ENCODE measurements at regions not wholly inside any gene's neighbourhood (a gene's known extent, or its start where the extent isn't known, plus 50 kb on each side); places are given as distances from the start of the nearest gene placed in this dataset.

GRCh38 chr1:229828461-229828860 is 202.4 kb downstream of the URB2 start:
- DNase-seq = no peak

GRCh38 chr1:229832695-229833094 is 206.6 kb downstream of the URB2 start:
- DNase-seq = no peak

DNA sequence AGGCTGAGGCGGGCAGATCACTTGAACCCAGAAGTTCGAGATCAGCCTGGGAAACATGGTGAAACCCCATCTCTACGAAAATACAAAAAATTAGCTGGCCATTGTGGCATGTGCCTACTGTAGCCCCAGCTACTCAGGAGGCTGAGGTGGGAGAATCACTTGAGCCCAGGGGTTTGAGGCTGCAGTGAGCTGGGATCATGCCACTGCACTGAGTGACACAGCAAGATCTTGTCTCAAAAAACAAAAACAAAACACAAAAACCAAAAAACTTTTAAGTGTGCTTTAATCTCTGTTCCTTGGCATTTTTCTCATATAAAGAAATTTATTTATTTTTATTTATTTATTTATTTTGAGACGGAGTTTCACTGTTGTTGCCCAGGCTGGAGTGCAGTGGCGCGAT is 208.2 kb downstream of the URB2 start:
- no peak for DNase-seq

GRCh38 chr1:229835226-229835625 is 209.2 kb downstream of the URB2 start:
- DNase-seq = no peak

DNA sequence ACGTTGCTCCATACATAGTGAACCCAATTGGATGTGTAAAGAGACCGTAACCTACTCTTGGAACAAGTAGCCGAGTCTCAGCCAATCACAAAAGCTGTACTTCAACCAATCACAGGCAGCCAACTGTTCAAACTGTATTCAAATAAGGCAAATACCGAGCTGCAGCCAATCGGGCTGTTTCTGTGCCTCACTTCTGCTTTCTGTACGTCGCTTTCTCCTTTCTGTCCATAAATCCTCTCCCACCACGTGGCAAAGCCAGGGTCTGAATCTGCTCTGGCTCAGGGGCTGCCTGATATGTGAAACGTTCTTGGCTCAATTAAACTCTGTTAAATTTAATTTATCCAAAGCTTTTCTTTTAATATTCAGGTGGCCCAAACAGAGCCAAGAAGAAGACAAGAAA is 210.3 kb downstream of the URB2 start:
- DNase-seq = no peak

DNA sequence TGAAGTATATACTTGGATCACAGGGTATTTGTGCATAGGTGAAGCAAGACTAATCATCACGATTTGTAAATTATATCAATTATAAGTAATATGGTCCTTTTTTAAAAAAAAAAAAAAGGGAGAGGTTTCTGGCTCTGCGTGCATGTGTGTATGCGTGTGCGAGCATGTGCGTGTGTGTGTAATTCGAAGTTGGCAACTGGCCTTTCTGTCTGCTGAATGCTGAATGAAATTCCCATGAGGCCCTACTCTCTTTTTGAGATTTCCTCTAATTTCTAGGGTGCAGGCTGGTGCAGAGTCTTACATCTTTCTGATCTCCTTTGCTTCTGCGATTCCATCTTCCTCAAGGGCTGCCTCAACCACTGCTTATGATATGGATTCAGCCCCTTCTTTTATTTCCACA is 212.2 kb downstream of the URB2 start:
- DNase-seq = no peak

DNA sequence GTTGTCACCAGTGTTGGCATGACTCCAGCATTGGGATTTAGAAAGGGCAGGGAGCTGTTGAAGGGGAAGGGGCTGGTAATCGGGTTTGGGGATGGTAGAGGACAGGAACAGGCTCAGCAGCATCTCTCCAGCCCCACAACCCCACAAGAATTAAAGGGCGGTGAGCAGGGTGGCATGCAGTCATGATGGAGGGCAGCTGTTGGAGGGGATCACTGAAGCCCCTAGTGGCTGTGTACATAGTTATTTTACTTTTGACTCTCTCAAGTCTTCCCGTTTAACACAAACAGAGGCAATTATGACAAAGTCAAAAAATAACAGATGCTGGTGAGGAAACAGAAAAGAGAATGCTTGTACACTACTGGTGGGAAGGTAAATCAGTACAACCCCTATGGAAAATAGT is 213.8 kb downstream of the URB2 start:
- DNase-seq = no peak

- DNase-seq = no peak
These were observed 215.2 kb downstream of the URB2 start for GRCh38 chr1:229841230-229841629.

GRCh38 chr1:229842302-229843255 is 216.5 kb downstream of the URB2 start:
- no peak for DNase-seq

- no peak for DNase-seq
These were observed 217.7 kb downstream of the URB2 start for GRCh38 chr1:229843627-229844238.

DNA sequence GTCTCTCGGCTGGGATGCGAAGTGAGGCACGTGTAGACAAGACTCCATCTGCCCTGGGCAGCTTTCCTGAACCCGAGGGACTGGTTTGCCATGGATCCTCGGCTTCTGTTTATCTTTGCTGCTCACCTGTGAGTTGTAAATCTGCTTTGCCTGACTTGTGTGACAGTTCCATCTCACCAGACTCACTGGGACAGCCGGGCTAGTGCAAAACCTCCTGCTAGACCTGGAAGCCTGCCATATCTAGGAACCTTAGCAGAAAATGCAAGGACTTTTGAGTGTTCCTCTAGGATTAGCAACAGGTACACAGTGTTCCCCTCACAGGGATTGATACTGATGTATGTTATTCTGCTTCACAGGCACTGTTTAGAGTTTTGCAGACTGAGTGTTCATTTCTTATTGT is 218.6 kb downstream of the URB2 start:
- no peak for DNase-seq

GRCh38 chr1:229845410-229846138 is 219.5 kb downstream of the URB2 start:
- DNase-seq = no peak

DNA sequence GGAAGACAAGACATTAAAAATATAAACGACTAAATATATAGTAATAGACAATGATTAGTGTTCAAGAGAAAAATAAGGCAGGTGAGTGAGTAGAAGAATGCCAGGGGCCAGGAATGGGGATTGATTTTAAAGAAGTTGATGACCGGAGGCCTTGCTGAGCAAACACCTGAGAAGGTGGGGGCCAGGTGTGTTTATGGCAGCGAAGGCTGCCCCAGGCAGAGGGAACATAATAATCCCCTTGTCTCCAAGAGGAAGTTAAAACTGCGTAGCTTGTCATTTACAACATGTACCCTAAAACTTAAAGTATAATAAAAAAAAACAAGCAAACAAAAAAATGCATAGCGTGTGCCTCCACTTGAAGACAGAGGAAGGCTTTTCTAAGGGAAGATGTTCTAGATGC is 220.3 kb downstream of the URB2 start:
- DNase-seq = no peak

DNA sequence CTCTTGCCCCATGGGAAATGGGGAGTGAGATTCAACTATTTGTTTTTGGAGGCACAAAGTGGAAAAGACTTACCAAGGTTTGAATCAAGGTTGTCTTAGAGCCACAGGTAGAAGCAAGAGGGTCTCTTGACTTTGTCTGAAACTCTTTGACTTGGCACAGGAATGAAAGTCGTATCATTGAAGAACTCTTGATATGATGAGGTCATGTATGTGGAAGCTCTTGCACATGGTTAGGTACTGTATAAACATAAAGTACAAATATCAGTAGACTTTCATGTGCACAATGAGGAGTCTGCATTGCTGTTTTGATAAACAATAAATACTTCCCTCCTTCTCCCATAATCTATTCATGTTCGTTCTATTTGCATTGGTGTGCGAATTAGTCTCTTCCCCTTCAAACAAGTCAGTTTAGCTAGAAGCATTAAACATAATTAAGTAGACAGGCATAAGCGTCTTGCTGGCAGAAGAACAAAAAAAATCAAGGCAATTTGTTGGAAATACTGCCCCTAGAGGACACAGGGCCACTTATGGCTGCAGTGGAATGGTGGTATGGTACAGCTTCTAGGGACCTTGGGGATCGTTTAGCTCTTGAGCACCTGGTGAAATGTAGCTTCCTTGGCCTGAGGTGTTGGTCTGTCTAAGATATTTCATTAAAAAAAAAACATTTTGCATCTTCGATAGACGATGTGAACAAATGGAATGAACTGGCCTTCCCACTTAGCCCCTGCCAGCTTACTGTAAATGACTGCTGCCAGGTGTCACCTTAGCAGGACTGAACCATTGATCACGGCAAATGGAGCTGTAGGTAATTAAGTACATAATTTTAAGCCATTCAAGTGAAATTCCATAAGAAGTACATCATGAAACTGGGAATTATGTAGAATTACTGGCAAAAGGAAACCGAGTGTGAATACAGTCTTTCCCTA is 218.0 kb upstream of the GALNT2 start:
- no peak for DNase-seq

DNA sequence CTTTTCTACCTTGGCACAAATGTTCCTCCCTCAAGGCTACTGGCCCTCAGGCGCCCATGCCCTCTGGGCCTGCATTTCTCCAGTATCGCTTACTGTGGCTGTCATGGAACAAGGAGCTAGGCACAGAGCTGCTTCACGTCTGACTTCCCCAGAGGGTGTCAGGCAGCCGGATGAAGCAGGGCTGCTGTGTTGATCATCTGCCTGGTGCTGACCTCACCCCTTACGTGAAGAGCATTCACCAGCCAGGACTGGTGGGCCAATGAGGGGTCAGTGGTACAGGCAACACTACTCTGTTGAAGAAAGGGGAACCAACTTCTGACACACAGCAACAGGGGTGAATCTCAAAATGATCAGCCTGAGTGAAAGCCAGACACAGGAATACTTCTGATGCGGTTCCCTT is 215.5 kb upstream of the GALNT2 start:
- no peak for DNase-seq

- no peak for DNase-seq
These were observed 213.3 kb upstream of the GALNT2 start for GRCh38 chr1:229853751-229854150.

DNA sequence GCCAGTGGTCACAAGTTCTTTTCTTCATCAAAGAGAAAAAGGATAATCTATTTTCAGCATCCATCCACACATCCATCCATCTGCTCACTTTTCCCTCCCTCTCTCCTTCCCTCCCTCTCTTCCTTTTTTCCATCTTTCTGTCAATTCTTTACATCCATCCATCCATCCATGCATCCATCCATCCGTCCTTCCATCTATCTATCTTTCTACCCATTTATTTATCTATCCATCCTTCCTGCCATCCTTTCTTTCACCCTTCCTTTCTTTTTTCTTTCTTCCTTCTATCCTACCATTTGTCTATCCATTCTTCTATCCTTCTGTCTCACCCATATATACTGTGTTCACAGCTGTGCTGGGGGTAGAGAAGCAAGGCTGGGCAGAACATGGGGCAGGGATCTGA is 212.4 kb upstream of the GALNT2 start:
- DNase-seq = no peak

- DNase-seq = no peak
These were observed 210.9 kb upstream of the GALNT2 start for GRCh38 chr1:229856009-229856650.

GRCh38 chr1:229857585-229857984 is 209.5 kb upstream of the GALNT2 start:
- DNase-seq = no peak

- DNase-seq = no peak
These were observed 208.0 kb upstream of the GALNT2 start for GRCh38 chr1:229859026-229859425.

DNA sequence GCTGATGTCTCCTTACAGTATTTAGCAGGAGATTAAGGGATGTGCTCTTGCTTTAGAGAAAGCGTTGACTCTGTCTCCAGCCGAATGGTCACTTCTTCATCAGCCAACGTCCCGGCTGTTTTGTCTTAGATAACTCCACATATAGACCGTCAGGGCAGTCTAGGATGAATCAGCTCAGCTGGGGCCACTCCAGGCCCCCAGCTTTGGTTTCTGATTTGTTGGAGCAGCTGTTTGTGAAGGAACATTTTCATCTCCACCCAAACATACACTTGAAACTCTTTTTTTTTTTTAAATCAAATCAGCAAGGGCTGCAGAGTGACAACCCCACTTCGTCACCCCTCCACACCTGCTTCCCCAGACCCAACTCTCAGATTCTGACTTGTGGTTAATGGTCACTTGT is 206.1 kb upstream of the GALNT2 start:
- DNase-seq = no peak

Data from T1000 (cell line).